Activated naive CD4-positive, alpha-beta T cell treated with Interleukin-2 at 50 U/mL for 16 hours (primary cell): ENCODE measurements at regions not wholly inside any gene's neighbourhood (a gene's known extent, or its start where the extent isn't known, plus 50 kb on each side); places are given as distances from the start of the nearest gene placed in this dataset.
A peak's percentile ranks its signal among the peaks of the same experiment; 100 is the strongest.

Source experiments
- DNase-seq: peaks from one replicate; pipeline ENCODE4 v3.0.0-alpha.2; 2020

DNA sequence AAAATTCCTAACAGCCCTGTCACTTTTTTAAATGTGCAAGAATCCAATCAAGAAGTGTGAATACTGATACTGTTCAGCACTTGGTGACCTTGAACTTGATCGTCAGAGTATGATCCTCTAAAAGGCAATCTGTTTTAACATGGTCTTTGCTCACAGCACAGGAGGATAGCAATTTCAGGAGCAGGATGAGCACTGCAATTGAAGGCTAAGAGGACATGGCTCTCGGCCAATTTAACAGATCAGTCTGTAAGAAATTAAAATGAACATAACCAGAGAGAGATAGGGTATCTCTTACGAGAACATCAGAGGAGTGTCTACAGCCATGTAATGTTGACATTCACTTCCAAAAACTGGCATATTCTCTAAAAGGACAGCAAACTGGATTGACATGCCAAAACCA, 243.1 kb downstream of the LTN1 start:
- no peak for DNase-seq

GRCh38 chr21:28747464-28747863, 245.2 kb downstream of the LTN1 start:
- no peak for DNase-seq

GRCh38 chr21:28746166-28746565, 246.5 kb downstream of the LTN1 start:
- DNase-seq, result no peak

DNA sequence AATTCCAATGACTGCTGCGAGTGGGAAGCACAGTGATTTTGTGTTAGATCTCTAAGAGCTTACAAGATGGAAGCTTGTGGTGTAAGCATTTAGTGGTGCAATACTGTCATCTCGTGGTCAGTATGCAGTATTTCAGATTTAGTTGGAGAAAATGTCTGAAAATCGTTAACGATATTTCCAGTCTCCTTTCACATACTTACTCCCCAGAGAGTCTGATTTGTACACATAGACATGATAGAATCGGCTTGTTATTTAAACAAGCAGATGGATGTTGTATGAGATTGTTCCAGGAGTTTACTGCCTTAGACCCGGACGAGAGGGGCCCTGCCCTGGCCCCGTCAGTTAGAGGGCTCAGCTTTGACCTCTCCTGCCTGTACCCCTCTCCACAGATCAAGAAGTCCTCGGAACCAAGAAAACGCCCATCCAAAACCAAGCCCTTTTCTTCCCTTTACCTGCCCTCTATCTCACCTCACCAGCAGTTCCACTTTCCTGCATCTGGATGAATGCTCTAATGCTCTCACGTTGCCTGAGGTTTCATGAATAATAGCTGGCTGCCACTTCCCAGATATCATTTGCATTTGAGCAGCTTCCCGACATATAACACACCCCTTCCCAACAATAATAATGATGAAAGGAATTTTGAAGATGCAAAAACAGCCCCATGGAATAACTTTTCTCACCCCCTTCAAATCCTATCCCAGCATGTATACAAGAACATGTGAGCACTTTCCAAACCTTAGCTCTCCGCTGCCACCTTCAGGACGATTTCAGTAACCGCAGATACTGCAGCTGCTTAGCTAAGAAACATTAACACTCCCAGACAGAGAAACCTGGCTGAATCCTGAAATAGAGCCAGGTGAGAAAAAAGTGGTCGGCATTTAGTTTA, 247.3 kb downstream of the LTN1 start:
- peak; percentile 69 for DNase-seq

DNA sequence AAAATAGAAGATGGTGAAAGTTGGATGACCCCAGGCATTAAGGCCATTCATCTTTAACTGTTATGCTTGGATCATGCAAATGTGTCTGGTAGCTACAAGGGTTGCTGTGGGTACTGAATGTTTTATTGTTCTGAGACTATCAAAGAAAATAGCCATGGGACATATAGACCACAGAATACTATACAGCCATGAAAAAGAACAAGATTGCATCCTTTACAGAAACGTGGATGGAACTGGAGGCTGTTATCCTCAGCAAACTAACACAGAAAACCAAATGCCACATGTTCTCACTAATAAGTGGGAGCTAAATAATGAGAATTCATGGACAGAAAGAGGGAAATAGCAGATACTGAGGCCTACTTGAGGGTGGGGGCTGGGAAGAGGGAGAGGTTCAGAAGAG, 249.0 kb downstream of the LTN1 start:
- DNase-seq, result no peak

DNA sequence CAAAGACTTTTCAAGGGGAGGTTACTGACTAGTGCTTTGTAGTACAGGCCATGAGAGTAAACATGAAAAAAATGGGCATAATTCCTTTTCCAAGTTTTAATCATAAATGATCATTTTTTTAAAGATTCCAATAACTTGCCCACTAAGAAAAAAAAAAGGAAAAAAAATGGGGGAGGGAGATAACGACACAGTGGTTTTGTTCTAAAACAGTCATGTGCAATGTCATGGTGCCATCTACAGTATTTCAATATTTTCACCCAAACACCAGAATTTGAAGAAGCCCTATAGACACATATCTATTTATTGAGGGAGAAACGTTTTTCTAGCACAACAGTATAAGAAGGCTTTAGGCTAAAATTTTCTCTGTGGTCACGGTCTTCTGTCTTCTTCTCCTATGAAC, 250.2 kb downstream of the LTN1 start:
- no peak for DNase-seq

DNA sequence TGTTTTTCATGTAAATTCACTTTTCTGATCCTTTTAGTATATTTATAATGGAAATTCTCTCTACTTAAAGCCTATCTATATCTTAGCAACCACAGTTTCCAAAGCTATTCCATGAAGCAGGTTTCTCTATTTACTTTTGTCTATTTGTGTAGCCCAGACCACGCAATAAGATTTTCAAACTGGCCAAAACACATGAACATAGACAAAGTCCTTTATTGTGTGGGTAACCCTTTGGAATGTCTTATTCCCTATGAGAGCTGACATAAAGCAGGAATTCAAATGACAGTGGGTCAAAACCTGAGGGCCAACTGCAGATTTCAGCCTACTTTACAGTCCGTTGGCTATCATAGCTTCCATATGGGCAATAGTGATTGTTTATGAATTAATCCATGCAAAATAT, 252.6 kb downstream of the LTN1 start:
- DNase-seq, result no peak

DNA sequence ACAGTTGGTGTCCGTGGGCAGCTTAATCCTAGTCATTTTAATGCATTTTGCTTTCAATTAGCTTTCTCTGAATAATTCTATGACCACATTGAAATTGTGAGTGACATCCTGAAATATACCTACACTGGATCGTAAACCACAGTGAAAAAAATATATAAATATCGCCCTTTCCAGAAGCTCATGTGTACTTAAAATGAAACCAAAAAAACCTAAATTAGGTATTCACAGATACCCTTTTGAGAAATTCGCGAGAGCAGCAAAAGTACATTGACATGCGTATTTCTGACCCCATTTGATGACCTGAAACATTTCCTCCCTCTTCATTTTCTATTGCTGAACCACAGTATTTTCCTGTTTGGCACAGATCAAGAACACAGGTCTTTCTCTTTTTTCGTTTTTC, 253.8 kb downstream of the LTN1 start:
- DNase-seq, result no peak

- DNase-seq, result no peak
Observed at GRCh38 chr21:28738420-28738704, 254.3 kb downstream of the LTN1 start.

- no peak for DNase-seq
Observed at GRCh38 chr21:28737674-28738419, 254.8 kb downstream of the LTN1 start.

DNA sequence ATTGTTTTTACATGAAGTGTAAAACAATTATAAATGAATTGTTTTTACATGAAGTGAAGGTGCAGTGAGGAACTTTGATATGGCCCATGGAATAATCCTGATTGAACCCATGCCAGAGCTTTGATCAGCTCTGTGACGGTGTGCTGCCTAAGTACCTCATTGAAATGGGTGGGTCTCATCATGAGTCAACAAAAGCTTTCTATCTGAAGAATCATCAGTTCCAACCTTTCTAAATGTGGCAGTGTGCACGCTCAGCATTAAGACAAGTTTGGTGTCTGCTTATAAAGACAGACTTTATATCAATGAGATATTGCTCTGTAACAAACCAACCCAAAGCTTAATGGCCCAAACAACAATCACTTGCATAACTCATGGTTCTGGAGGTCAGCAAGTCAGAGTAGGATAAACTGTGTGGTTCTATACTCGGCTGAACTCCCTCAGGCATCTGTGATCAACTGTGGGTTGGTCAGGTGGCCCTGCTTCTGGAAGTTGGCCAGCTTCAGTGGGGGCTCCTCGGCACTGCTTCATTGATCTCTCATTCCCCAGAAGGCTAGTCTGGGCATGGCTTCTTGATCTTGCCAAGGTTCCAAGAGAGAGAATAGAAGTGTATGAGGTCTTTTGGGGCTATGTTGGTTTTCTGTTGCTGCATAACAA, 258.0 kb downstream of the LTN1 start:
- no peak for DNase-seq

DNA sequence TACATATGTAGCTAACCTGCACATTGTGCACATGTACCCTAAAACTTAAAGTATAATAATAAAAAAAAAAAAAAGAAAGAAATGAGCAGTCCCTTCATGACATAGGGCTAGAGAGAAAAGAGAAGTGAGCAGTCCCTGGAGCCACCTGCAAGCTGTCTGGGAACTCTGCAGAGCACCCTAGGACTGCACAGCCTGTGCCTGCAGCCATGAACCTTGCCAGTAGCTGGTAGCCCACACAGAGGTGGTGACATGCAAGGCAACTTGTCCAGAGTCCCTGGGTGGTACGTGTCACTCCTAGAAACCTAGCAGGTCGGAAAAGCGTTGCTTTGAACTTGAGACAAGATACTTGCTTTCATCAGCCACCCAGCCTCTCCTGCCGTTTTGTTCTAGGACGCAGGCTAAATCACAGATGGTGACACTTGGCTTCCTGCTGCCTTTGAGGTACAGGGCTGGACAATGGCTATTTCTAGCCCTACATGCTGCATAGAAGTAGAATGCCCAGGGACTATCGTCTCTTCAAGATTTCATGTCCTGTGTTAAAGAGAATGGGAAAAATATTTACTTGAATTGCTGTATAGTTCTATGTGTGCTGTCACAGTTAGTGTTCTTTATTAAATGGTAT, 260.9 kb downstream of the LTN1 start:
- no peak for DNase-seq

DNA sequence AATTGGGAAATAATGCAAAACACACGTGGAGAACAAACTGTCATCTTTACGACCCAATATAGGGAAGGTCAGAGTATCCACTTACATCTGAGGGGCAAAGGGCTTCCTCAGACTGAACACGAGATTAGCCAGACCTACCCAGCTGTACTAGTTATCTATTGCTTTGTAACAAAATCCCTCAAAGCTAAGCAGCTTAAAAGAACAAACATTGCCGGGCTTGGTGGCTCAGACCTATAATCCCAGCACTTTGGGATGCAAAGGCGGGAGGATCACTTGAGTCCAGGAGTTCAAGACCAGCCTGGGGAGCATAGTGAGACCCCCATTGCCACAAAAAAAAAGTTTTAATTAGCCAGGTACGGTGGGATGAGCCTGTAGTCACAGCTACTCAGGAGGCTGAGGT, 262.8 kb downstream of the LTN1 start:
- no peak for DNase-seq

GRCh38 chr21:28727809-28728208, 264.9 kb downstream of the LTN1 start:
- no peak for DNase-seq

DNA sequence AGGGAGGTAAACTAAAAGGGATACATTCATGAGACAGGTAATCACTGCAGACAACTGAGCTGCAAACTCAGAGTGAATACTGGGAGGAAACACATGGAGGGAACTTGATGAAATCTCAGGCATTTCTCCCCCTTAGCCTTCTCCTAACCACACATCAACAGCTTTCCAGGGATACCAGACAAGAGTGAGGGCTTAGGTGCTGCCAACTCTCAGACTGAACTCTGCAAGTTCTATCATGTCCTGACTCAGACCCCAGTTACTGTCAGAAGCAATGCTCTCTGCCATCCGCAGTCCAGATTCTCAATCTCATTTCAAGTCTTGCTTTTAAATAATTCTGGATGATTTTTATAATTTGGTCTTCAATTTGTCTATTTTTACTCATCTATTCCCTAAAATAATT, 267.3 kb downstream of the LTN1 start:
- DNase-seq, result no peak

DNA sequence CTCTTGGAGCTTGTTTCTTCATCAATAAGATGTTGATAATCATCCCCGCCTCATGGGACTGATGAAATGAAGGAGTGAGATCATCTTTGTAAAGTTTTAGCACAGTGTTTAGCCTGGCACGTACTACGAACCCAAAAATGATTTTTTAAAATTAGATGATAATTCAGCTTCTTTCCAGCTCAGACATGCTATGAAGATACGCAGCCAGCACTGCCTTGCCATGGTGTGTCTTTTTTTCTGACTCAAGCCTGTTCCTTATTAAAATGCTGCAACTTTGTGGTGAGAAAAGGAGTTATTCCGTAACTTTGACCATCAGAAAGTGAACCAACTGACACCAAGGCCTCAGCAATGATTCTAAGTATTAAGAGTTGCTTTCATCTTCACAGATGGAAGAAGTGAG, 269.0 kb downstream of the LTN1 start:
- no peak for DNase-seq

- DNase-seq, result no peak
Observed at GRCh38 chr21:28719723-28720122, 273.0 kb downstream of the LTN1 start.

DNA sequence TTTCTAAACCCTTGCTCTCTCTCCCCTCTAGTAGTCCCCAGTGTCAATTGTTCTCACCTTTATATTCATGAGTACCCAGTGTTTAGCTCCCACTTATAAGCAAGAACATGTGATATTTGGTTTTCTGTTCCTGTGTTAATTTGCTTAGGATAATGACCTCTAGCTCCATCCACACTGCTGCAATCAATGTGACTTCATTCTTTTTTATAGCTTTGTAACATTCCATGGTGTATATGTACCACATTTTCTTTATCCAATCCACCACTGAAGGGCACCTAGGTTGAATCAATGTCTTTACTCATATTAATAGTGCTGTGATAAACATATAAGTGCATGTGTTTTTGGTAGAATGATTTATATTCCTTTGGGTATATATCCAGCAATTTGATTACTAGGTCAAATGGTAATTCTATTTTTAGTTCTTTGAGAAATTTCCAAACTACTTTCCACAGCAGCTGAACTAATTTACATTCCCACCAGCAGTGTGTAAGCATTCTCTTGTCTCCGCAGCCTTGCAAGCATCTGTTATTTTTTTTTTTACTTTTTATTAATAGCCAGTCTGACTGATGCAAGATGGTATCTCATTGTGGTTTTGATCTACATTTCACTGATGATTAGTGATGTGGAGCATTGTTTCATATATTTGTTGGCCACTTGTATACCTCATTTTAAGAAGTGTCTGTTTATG, 277.8 kb downstream of the LTN1 start:
- DNase-seq, result no peak

DNA sequence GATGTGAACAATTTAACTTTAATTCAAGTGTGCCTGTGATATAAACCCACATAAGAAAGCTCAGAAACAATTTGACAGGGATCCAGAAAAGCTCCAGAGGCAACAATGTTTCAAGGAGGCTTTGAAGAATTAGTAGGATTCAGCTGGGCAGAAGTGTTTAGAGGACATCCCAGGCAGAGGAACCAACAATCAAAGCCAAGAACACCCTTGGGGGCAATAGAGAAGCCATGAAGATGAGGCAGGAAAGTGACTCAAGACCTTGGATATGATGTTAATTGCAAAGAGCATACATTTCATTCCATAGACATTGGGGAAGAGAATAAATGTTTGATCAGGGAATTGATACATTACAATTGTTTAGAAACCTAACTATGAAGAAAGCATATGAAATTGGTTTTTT, 280.3 kb downstream of the LTN1 start:
- no peak for DNase-seq

DNA sequence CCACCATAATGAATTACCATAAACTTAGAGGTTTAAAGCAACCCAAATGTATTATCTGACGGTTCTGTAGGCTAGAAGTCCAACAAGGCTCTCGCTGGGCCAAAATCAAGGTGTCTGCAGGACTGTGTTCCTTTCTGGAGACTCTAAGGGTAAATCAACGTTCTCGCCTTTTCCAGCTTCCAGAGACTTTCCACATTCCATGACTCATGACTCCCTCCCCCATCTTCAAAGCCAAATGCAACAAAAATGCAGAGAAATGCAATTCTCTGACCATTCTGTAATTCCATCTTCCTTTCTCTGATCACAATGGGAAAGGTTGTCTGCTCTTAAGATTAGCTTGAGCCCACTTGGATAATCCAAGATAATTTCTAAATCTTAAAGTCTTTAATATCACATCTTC, 287.1 kb downstream of the LTN1 start:
- no peak for DNase-seq

- DNase-seq, result no peak
Observed at GRCh38 chr21:28704746-28705145, 287.9 kb downstream of the LTN1 start.

DNA sequence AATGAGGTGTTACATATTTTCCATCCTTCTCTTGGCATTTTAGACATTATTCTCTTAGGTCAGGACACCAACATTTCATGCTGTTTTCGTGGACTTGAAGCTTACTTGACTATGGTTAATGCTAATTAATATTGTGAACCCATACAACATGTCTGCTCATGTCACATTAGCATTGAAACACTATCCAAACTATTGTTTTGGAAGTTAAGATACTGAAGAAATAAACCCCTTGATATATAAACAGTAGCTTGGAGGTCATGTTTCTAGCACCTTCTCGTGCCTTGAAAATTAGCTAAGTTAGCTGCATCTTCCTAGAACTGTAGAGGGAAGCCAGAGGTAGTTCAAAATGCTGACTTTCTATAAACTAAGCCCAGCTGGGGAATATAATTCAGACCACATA, 288.8 kb downstream of the LTN1 start:
- DNase-seq, result no peak
